HG03457 (cell line): ENCODE measurements at regions not wholly inside any gene's neighbourhood (a gene's known extent, or its start where the extent isn't known, plus 50 kb on each side); places are given as distances from the start of the nearest gene placed in this dataset.

ENCODE experiments used
- ATAC-seq: cut with Tn5 transposase; IDR thresholded peaks from one replicate; pipeline ENCODE4 v1.9.1; 2021; ENCODE audit warnings: moderate number of reproducible peaks; ENCODE audit not compliant: unreplicated experiment

GRCh38 chr5:133806847-133807246, 161.6 kb downstream of the C5orf15 start:
- no peak for ATAC-seq

- ATAC-seq: no peak
These were observed 166.3 kb downstream of the C5orf15 start for GRCh38 chr5:133801955-133802751.

GRCh38 chr5:133801431-133801830, 167.0 kb downstream of the C5orf15 start:
- no peak for ATAC-seq

GRCh38 chr5:133799571-133800237, 168.7 kb downstream of the C5orf15 start:
- ATAC-seq: no peak

- no peak for ATAC-seq
These were observed 171.3 kb downstream of the C5orf15 start for GRCh38 chr5:133797167-133797566.

- ATAC-seq: no peak
These were observed 172.2 kb downstream of the C5orf15 start for GRCh38 chr5:133796186-133796585.

- no peak for ATAC-seq
These were observed 173.5 kb downstream of the C5orf15 start for GRCh38 chr5:133794771-133795415.

GRCh38 chr5:133793756-133794465, 174.5 kb downstream of the C5orf15 start:
- no peak for ATAC-seq

GRCh38 chr5:133792655-133793054, 175.8 kb downstream of the C5orf15 start:
- ATAC-seq: no peak

- ATAC-seq: no peak
These were observed 176.4 kb downstream of the C5orf15 start for GRCh38 chr5:133792024-133792423.

- ATAC-seq: no peak
These were observed 177.5 kb downstream of the C5orf15 start for GRCh38 chr5:133790898-133791297.

GRCh38 chr5:133789428-133789827, 177.1 kb upstream of the FSTL4 start:
- ATAC-seq: no peak

- no peak for ATAC-seq
These were observed 175.8 kb upstream of the FSTL4 start for GRCh38 chr5:133788121-133788520.

- no peak for ATAC-seq
These were observed 174.1 kb upstream of the FSTL4 start for GRCh38 chr5:133786420-133786819.

- no peak for ATAC-seq
These were observed 172.8 kb upstream of the FSTL4 start for GRCh38 chr5:133785182-133785581.

- no peak for ATAC-seq
These were observed 171.1 kb upstream of the FSTL4 start for GRCh38 chr5:133783481-133783880.

GRCh38 chr5:133782736-133783135, 170.4 kb upstream of the FSTL4 start:
- ATAC-seq: no peak

- ATAC-seq: no peak
These were observed 169.3 kb upstream of the FSTL4 start for GRCh38 chr5:133781436-133782225.

- no peak for ATAC-seq
These were observed 168.4 kb upstream of the FSTL4 start for GRCh38 chr5:133780619-133781280.
